ENCODE measurements at regions not wholly inside any gene's neighbourhood (a gene's known extent, or its start where the extent isn't known, plus 50 kb on each side); places are given as distances from the start of the nearest gene placed in this dataset.

DNA sequence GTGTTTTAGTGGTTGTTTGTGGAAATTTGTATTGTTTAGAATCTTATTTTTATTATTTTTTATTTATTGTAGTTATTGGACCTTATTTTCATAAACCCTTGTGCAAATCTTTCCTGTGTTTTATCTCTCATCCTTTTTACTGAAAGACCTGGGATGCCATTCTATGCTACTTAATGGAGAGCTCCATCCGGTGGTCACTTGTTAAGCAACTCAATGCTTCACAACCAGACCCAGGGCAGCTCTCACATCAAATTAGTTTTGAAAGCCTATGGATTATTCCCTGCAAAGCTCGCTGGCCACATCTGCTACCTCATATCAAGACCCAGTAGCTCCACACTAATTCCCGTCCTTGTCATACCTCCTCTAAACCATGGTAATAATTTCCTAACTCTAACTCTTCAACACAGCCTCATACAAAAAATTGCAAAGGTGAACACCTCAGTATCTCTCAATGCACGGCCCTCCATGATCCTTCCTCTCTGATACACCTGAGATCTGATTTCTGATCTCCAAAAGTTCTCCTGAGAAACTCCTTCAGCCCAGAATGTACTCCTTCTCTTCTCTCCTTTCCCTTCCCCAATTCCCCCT lies 296.6 kb upstream of the MANEA start:
- peak; percentile 1 to 47 for DNase-seq (ENCODE audit: low read depth in 2 of 2)
- Histone ChIP-seq H3K4me3 (replicated peaks in 1 of 4; ENCODE audit: control extremely low read depth in 1 of 4, insufficient read depth in 1 of 4, low read depth in 3 of 4, low read length in 4 of 4) (no peak overlapping the region), H2AFZ (ENCODE audit: low read length) (no peak overlapping the region)

DNA sequence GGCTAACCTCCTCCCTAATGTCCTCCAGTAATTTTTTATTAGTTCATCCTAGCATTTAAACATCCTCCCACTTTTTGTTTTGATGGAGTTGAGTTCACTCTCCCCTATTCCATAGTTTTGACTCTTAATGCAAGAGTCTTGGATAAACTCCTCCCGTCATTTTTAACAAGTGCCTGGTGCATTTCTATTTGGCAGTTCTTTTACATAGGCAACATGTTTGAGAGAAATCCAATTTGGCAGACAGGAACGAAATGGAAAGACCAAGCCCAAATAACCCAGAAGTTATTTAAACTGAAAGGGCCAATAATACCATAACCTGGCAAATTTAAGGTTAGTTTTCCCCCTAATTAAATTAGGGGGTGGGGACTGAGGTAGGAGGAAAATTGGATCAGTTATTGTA lies 291.5 kb upstream of the MANEA start:
- H3K4me2 ChIP-seq (ENCODE audit: extremely low read depth, insufficient read depth, low read length), result no peak overlapping the region
- DNase-seq (ENCODE audit: low read depth in 2 of 2), result no peak
- H3K27me3 ChIP-seq (ENCODE audit: control insufficient read depth, insufficient read depth, low read length), result no peaks in the 10 kb centered on the region
- no peaks in the 10 kb centered on the region for H3K9me3 ChIP-seq (ENCODE audit: control insufficient read depth, insufficient read depth, low read depth, low read length)
- no peak for TF ChIP-seq EZH2 (IDR thresholded peaks at IDR 0.05; ENCODE audit: low read length, missing control alignments)
- TF ChIP-seq, protein P1, sequence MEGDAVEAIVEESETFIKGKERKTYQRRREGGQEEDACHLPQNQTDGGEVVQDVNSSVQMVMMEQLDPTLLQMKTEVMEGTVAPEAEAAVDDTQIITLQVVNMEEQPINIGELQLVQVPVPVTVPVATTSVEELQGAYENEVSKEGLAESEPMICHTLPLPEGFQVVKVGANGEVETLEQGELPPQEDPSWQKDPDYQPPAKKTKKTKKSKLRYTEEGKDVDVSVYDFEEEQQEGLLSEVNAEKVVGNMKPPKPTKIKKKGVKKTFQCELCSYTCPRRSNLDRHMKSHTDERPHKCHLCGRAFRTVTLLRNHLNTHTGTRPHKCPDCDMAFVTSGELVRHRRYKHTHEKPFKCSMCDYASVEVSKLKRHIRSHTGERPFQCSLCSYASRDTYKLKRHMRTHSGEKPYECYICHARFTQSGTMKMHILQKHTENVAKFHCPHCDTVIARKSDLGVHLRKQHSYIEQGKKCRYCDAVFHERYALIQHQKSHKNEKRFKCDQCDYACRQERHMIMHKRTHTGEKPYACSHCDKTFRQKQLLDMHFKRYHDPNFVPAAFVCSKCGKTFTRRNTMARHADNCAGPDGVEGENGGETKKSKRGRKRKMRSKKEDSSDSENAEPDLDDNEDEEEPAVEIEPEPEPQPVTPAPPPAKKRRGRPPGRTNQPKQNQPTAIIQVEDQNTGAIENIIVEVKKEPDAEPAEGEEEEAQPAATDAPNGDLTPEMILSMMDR (conservative IDR thresholded peaks at IDR 0.05 in 1 of 2, IDR thresholded peaks at IDR 0.05 in 1 of 2; ENCODE audit: low read depth in 1 of 2, low read length in 2 of 2), result no peak
- H2AFZ ChIP-seq (ENCODE audit: low read length), result no peak overlapping the region
- no peak overlapping the region for H3K4me3 ChIP-seq (replicated peaks in 1 of 4; ENCODE audit: control extremely low read depth in 1 of 4, insufficient read depth in 1 of 4, low read depth in 3 of 4, low read length in 4 of 4)
- no peaks in the 10 kb centered on the region for H3K4me1 ChIP-seq (ENCODE audit: control insufficient read depth, extremely low read depth, insufficient read depth, low read length)
- H3K27ac ChIP-seq (ENCODE audit: insufficient read depth, low read length), result no peak overlapping the region
- H3K36me3 ChIP-seq (ENCODE audit: control insufficient read depth, insufficient read depth, low read length), result no peaks in the 10 kb centered on the region
- no peaks in the 10 kb centered on the region for H3K79me2 ChIP-seq (ENCODE audit: control insufficient read depth, insufficient read depth, low read length)
- no peak overlapping the region for H3K9ac ChIP-seq (ENCODE audit: insufficient read depth, low read length)
- H4K20me1 ChIP-seq (ENCODE audit: control insufficient read depth, extremely low read depth, insufficient read depth, low read length), result no peaks in the 10 kb centered on the region

More for the DNA sequence above, 296.6 kb upstream of the MANEA start:
- Histone ChIP-seq H3K4me2 (ENCODE audit: extremely low read depth, insufficient read depth, low read length) (no peak overlapping the region), H4K20me1 (ENCODE audit: control insufficient read depth, extremely low read depth, insufficient read depth, low read length) (no peaks in the 10 kb centered on the region), H3K79me2 (ENCODE audit: control insufficient read depth, insufficient read depth, low read length) (no peaks in the 10 kb centered on the region), H3K27ac (ENCODE audit: insufficient read depth, low read length) (no peak overlapping the region), H3K27me3 (ENCODE audit: control insufficient read depth, insufficient read depth, low read length) (no peaks in the 10 kb centered on the region), H3K9ac (ENCODE audit: insufficient read depth, low read length) (no peak overlapping the region), H3K9me3 (ENCODE audit: control insufficient read depth, insufficient read depth, low read depth, low read length) (no peaks in the 10 kb centered on the region), H3K36me3 (ENCODE audit: control insufficient read depth, insufficient read depth, low read length) (no peaks in the 10 kb centered on the region), H3K4me1 (ENCODE audit: control insufficient read depth, extremely low read depth, insufficient read depth, low read length) (no peaks in the 10 kb centered on the region)
- TF ChIP-seq EZH2 (IDR thresholded peaks at IDR 0.05; ENCODE audit: low read length, missing control alignments), result no peak
- TF ChIP-seq, protein P1 (conservative IDR thresholded peaks at IDR 0.05 in 1 of 2, IDR thresholded peaks at IDR 0.05 in 1 of 2; ENCODE audit: low read depth in 1 of 2, low read length in 2 of 2), result peak; percentile 35 to 36

DNA sequence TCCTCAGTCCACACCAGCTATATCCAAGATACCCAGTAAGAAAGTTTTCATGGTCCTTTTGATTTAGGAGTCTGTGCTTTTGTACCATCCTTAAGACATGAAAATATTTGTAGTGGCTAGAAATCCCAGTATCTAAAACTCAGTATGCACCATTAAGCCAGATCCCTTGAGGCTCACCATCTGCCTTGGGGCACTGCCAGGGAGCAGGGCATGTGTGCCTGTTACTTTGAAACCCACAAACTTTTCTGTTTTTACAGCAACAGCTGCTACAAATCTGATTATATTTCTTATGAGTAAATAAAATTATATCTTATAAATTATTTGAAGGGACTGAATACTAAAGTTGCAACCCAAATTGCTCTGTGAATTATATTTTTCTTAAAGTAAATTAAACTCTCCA lies 290.5 kb upstream of the MANEA start:
- Histone ChIP-seq H3K27me3 (ENCODE audit: control insufficient read depth, insufficient read depth, low read length) (no peaks in the 10 kb centered on the region), H4K20me1 (ENCODE audit: control insufficient read depth, extremely low read depth, insufficient read depth, low read length) (no peaks in the 10 kb centered on the region), H2AFZ (ENCODE audit: low read length) (no peak overlapping the region), H3K27ac (ENCODE audit: insufficient read depth, low read length) (no peak overlapping the region), H3K36me3 (ENCODE audit: control insufficient read depth, insufficient read depth, low read length) (no peaks in the 10 kb centered on the region), H3K4me1 (ENCODE audit: control insufficient read depth, extremely low read depth, insufficient read depth, low read length) (no peaks in the 10 kb centered on the region), H3K9ac (ENCODE audit: insufficient read depth, low read length) (no peak overlapping the region), H3K9me3 (ENCODE audit: control insufficient read depth, insufficient read depth, low read depth, low read length) (no peaks in the 10 kb centered on the region), H3K4me3 (replicated peaks in 1 of 4; ENCODE audit: control extremely low read depth in 1 of 4, insufficient read depth in 1 of 4, low read depth in 3 of 4, low read length in 4 of 4) (no peak overlapping the region), H3K4me2 (ENCODE audit: extremely low read depth, insufficient read depth, low read length) (no peak overlapping the region), H3K79me2 (ENCODE audit: control insufficient read depth, insufficient read depth, low read length) (no peaks in the 10 kb centered on the region)
- no peak for TF ChIP-seq EZH2 (IDR thresholded peaks at IDR 0.05; ENCODE audit: low read length, missing control alignments)
- TF ChIP-seq, protein P1 (conservative IDR thresholded peaks at IDR 0.05 in 1 of 2, IDR thresholded peaks at IDR 0.05 in 1 of 2; ENCODE audit: low read depth in 1 of 2, low read length in 2 of 2), result no peak
- DNase-seq (ENCODE audit: low read depth in 2 of 2), result no peak
